Neural progenitor cell (in vitro differentiated cells): ENCODE measurements at regions not wholly inside any gene's neighbourhood (a gene's known extent, or its start where the extent isn't known, plus 50 kb on each side); places are given as distances from the start of the nearest gene placed in this dataset.

ENCODE experiments used
- DNase-seq: peaks from one replicate; pipeline ENCODE4 v3.0.0-alpha.2; 2016; ENCODE audit warnings: low spot score
- H2AFZ ChIP-seq: fragments of 200-600 bp; sonication (generic); replicated peaks from 2 replicates; pipeline ENCODE4 v1.6.1; 2016; ENCODE audit warnings: antibody characterized with exemption
- H3F3A ChIP-seq: fragments of 200-600 bp; sonication (generic); 2 replicates; pipeline ENCODE4 v1.6.1; 2016; ENCODE audit warnings: antibody characterized with exemption, low read depth
- H3K27ac ChIP-seq: fragments of 200-600 bp; sonication (generic); 2 replicates; pipeline ENCODE4 v1.5.1; 2016; ENCODE audit warnings: mild to moderate bottlenecking
- H3K27me3 ChIP-seq: fragments of 200-600 bp; sonication (generic); 2 replicates; pipeline ENCODE4 v1.6.1; 2016; ENCODE audit warnings: mild to moderate bottlenecking, moderate library complexity
- H3K36me3 ChIP-seq: fragments of 200-600 bp; sonication (generic); 2 replicates; pipeline ENCODE4 v1.5.1; 2016
- H3K4me1 ChIP-seq: fragments of 200-600 bp; sonication (generic); 2 replicates; pipeline ENCODE4 v1.6.1; 2016; ENCODE audit warnings: mixed run types
- H3K4me2 ChIP-seq: fragments of 200-600 bp; sonication (generic); 2 replicates; pipeline ENCODE4 v1.6.1; 2016
- H3K4me3 ChIP-seq: fragments of 200-600 bp; sonication (generic); 2 replicates; pipeline ENCODE4 v1.5.1; 2016
- H3K79me2 ChIP-seq: fragments of 200-600 bp; sonication (generic); 2 replicates; pipeline ENCODE4 v1.6.1; 2016; ENCODE audit warnings: low read depth
- H3K9ac ChIP-seq: fragments of 200-600 bp; sonication (generic); 2 replicates; pipeline ENCODE4 v1.6.1; 2016
- H3K9me3 ChIP-seq: fragments of 200-600 bp; sonication (generic); 2 replicates; pipeline ENCODE4 v1.5.1; 2016; ENCODE audit warnings: low read depth
- H4K20me1 ChIP-seq: fragments of 200-600 bp; sonication (generic); 2 replicates; pipeline ENCODE4 v1.6.1; 2016; ENCODE audit warnings: low read depth
- H3K27ac Mint-ChIP-seq: 3 replicates; pipeline ENCODE4 v1.8.0; 2021; ENCODE audit warnings: mixed read lengths
- H3K27me3 Mint-ChIP-seq: 2 replicates; pipeline ENCODE4 v1.8.0; 2022; ENCODE audit warnings: low read depth, mild to moderate bottlenecking, inconsistent platforms, moderate library complexity, mixed read lengths; ENCODE audit not compliant: insufficient read depth
- H3K36me3 Mint-ChIP-seq: 3 replicates; pipeline ENCODE4 v1.8.0; 2021; ENCODE audit warnings: mixed read lengths
- H3K4me1 Mint-ChIP-seq: 3 replicates; pipeline ENCODE4 v1.8.0; 2021; ENCODE audit warnings: mixed read lengths
- H3K4me3 Mint-ChIP-seq: 3 replicates; pipeline ENCODE4 v1.8.0; 2021; ENCODE audit warnings: mild to moderate bottlenecking, moderate library complexity, mixed read lengths
- H3K9me3 Mint-ChIP-seq: 3 replicates; pipeline ENCODE4 v1.8.0; 2020; ENCODE audit warnings: mixed read lengths
- CTCF ChIP-seq: fragments of 200-600 bp; sonication (generic); IDR thresholded peaks from 2 replicates; pipeline ENCODE4 v1.5.1; 2017; ENCODE audit warnings: antibody characterized with exemption, mild to moderate bottlenecking
- EZH2 ChIP-seq: fragments of 200-600 bp; sonication (generic); IDR thresholded peaks from 2 replicates; pipeline ENCODE4 v1.6.1; 2017; ENCODE audit warnings: antibody characterized with exemption, mild to moderate bottlenecking, moderate library complexity
- EZH2phosphoT487 ChIP-seq: fragments of 200-600 bp; sonication (generic); IDR thresholded peaks from 2 replicates; pipeline ENCODE4 v1.6.1; 2017; ENCODE audit warnings: antibody characterized with exemption

- no peaks in the 10 kb centered on the region for H3K27me3 ChIP-seq
- H3K4me2 ChIP-seq = no peak overlapping the region
- H3K9me3 ChIP-seq = no peaks in the 10 kb centered on the region
- H3K4me1 Mint-ChIP-seq = peaks cover 63% of the 10 kb centered on the region
- no peak overlapping the region for H3K27ac ChIP-seq
- no peak overlapping the region for H3K27ac Mint-ChIP-seq
- H3K4me3 Mint-ChIP-seq = no peak overlapping the region
- H3F3A ChIP-seq = peaks cover 8% of the 10 kb centered on the region
- no peaks in the 10 kb centered on the region for H3K79me2 ChIP-seq
- no peak for DNase-seq
- H3K27me3 Mint-ChIP-seq = peaks cover 6% of the 10 kb centered on the region
- H4K20me1 ChIP-seq = no peaks in the 10 kb centered on the region
- no peaks in the 10 kb centered on the region for H3K36me3 ChIP-seq
- peaks cover 3% of the 10 kb centered on the region for H3K36me3 Mint-ChIP-seq
- no peak overlapping the region for H3K4me3 ChIP-seq
- TF ChIP-seq CTCF (no peak), EZH2 (no peak), EZH2phosphoT487 (no peak)
- peaks cover 52% of the 10 kb centered on the region for H3K4me1 ChIP-seq
- H3K9me3 Mint-ChIP-seq = peaks cover 4% of the 10 kb centered on the region
- no peak overlapping the region for H3K9ac ChIP-seq
- no peak overlapping the region for H2AFZ ChIP-seq
Measured at GRCh38 chr2:15813481-15814266, 126.7 kb upstream of the MYCN start.

- Mint-ChIP-seq H3K27me3 (peaks cover 6% of the 10 kb centered on the region), H3K36me3 (peaks cover 3% of the 10 kb centered on the region)
Measured at GRCh38 chr2:15814403-15814802, 125.9 kb upstream of the MYCN start.

GRCh38 chr2:15814946-15815345 lies 125.4 kb upstream of the MYCN start:
- Histone ChIP-seq H3K4me3 (no peak overlapping the region), H3K27ac (no peak overlapping the region), H3K9ac (no peak overlapping the region), H3K79me2 (no peaks in the 10 kb centered on the region), H3K4me2 (no peak overlapping the region), H3F3A (no peaks in the 10 kb centered on the region), H3K36me3 (no peaks in the 10 kb centered on the region), H3K4me1 (peaks cover 47% of the 10 kb centered on the region), H3K27me3 (no peaks in the 10 kb centered on the region), H3K9me3 (no peaks in the 10 kb centered on the region), H4K20me1 (no peaks in the 10 kb centered on the region), H2AFZ (no peak overlapping the region)
- TF ChIP-seq EZH2 (no peak), EZH2phosphoT487 (no peak), CTCF (no peak)
- H3K27me3 Mint-ChIP-seq = peaks cover 6% of the 10 kb centered on the region
- H3K4me3 Mint-ChIP-seq = no peak overlapping the region
- DNase-seq = no peak
- peaks cover 63% of the 10 kb centered on the region for H3K4me1 Mint-ChIP-seq
- H3K36me3 Mint-ChIP-seq = peaks cover 3% of the 10 kb centered on the region
- H3K9me3 Mint-ChIP-seq = peaks cover 4% of the 10 kb centered on the region
- H3K27ac Mint-ChIP-seq = peak overlapping the region; percentile 65

More at GRCh38 chr2:15814403-15814802, 125.9 kb upstream of the MYCN start:
- Mint-ChIP-seq H3K4me3 (no peak overlapping the region), H3K4me1 (peaks cover 60% of the 10 kb centered on the region), H3K27ac (no peak overlapping the region), H3K9me3 (peaks cover 4% of the 10 kb centered on the region)
- H3K4me1 ChIP-seq = peaks cover 47% of the 10 kb centered on the region
- no peaks in the 10 kb centered on the region for H3K9me3 ChIP-seq
- TF ChIP-seq CTCF = no peak
- no peak for TF ChIP-seq EZH2phosphoT487
- no peak for TF ChIP-seq EZH2
- H3K4me2 ChIP-seq = no peak overlapping the region
- no peaks in the 10 kb centered on the region for H4K20me1 ChIP-seq
- H2AFZ ChIP-seq = no peak overlapping the region
- H3F3A ChIP-seq = peaks cover 1% of the 10 kb centered on the region
- no peak overlapping the region for H3K9ac ChIP-seq
- H3K27ac ChIP-seq = no peak overlapping the region
- H3K4me3 ChIP-seq = no peak overlapping the region
- H3K27me3 ChIP-seq = no peaks in the 10 kb centered on the region
- DNase-seq = no peak
- no peaks in the 10 kb centered on the region for H3K36me3 ChIP-seq
- no peaks in the 10 kb centered on the region for H3K79me2 ChIP-seq
